Esophagus muscularis mucosa (tissue), 4 donors: ENCODE measurements at regions not wholly inside any gene's neighbourhood (a gene's known extent, or its start where the extent isn't known, plus 50 kb on each side); places are given as distances from the start of the nearest gene placed in this dataset.

Experiments
- DNase-seq: peaks from one replicate; pipeline ENCODE4 v3.0.0-alpha.2; 2017; ENCODE audit errors: extremely low spot score
- H3K27ac ChIP-seq, 4 donors: fragments of 200-600 bp; sonication (generic); replicated peaks in 1 of 4; 1 replicate in 3 of 4; 2 replicates in 1 of 4; pipeline ENCODE4 v1.5.1; 2016 to 2019; ENCODE audit warnings: mild to moderate bottlenecking in 1 of 4
- H3K27me3 ChIP-seq, 4 donors: fragments of 200-600 bp; sonication (generic); one replicate each; pipeline versions ENCODE4 v1.5.1 to v1.6.0; 2016 to 2019
- H3K36me3 ChIP-seq, 4 donors: fragments of 200-600 bp; sonication (generic); one replicate each; pipeline ENCODE4 v1.5.1; 2016 to 2019
- H3K4me1 ChIP-seq, 4 donors: fragments of 200-600 bp; sonication (generic); one replicate each; pipeline ENCODE4 v1.5.1; 2016 to 2019
- H3K4me3 ChIP-seq, 4 donors: fragments of 200-600 bp; sonication (generic); 1 replicate in 2 of 4; 2 replicates in 2 of 4; pipeline ENCODE4 v1.5.1; 2016 to 2019; ENCODE audit warnings: mild to moderate bottlenecking in 4 of 4, moderate library complexity in 1 of 4
- H3K9me3 ChIP-seq, 4 donors: fragments of 200-600 bp; sonication (generic); 1 replicate in 3 of 4; 2 replicates in 1 of 4; pipeline ENCODE4 v1.5.1; 2016 to 2019
- EP300 ChIP-seq: sonication (generic); formaldehyde crosslinking; IDR thresholded peaks from one replicate; pipeline ENCODE4 v1.6.1; 2017; ENCODE audit warnings: antibody characterized with exemption
- POLR2A ChIP-seq: fragments of 450-650 bp; IDR thresholded peaks from one replicate; pipeline ENCODE4 v1.6.1; 2017; ENCODE audit warnings: antibody characterized with exemption, moderate library complexity, mild to moderate bottlenecking, low read depth
- POLR2AphosphoS5 ChIP-seq, 2 donors: sonication (generic); formaldehyde crosslinking; IDR thresholded peaks; one replicate each; pipeline ENCODE4 v1.6.1; 2017; ENCODE audit warnings: antibody characterized with exemption in 2 of 2
- WGBS: methylation state at CpG from one replicate; pipeline ENCODE4 v1.1.5; 2018; 5-methylcytosine and 5-hydroxymethylcytosine counted together
- intact Hi-C: fragments of 100-400 bp; cut with DNase I; formaldehyde crosslinking; loops from one replicate; pipeline ENCODE4 v1.15.1; 2023
- TF ChIP-seq, protein P1 (sequence below), 3 experiments: fragments of 200-600 bp in 2 of 3; fragments of 450-650 bp in 1 of 3; sonication (generic) in 2 of 3; IDR thresholded peaks; one replicate each; pipeline ENCODE4 v1.5.1; 2017 to 2019; ENCODE audit warnings: antibody characterized with exemption in 3 of 3, mild to moderate bottlenecking in 2 of 3, moderate library complexity in 1 of 3

DNA sequence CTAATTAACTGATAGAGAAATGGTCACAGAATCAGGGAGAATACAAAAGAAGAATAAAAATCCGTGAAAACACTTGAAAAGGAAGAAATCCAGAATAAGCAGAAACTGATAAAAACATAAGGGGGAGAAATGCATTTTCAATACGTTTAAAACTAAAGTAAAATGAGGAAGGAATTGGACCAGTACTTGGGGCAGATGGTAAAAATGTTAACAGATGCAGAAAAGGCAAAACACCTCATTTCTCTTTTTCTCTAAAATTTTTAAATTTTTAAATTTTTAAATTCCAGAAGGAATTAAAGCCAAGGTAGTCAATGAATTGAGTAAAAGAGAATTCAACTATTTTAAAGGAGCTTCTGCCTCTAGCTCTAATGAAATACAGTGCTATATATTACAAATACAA is 353.9 kb downstream of the METTL4 start:
- H3K27ac ChIP-seq: no peak overlapping the region
- DNase-seq: no peak
- TF ChIP-seq, protein P1, sequence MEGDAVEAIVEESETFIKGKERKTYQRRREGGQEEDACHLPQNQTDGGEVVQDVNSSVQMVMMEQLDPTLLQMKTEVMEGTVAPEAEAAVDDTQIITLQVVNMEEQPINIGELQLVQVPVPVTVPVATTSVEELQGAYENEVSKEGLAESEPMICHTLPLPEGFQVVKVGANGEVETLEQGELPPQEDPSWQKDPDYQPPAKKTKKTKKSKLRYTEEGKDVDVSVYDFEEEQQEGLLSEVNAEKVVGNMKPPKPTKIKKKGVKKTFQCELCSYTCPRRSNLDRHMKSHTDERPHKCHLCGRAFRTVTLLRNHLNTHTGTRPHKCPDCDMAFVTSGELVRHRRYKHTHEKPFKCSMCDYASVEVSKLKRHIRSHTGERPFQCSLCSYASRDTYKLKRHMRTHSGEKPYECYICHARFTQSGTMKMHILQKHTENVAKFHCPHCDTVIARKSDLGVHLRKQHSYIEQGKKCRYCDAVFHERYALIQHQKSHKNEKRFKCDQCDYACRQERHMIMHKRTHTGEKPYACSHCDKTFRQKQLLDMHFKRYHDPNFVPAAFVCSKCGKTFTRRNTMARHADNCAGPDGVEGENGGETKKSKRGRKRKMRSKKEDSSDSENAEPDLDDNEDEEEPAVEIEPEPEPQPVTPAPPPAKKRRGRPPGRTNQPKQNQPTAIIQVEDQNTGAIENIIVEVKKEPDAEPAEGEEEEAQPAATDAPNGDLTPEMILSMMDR (IDR thresholded peaks at IDR 0.05): no peak
- TF ChIP-seq EP300 (no peak), POLR2A (no peak), POLR2AphosphoS5 (IDR thresholded peaks at IDR 0.05) (no peak)
- H3K9me3 ChIP-seq: peaks cover 0 to 8% (median 3%) of the 10 kb centered on the region in 4 donors
- no peaks in the 10 kb centered on the region for H3K36me3 ChIP-seq
- H3K4me3 ChIP-seq: no peak overlapping the region
- no peaks in the 10 kb centered on the region for H3K4me1 ChIP-seq
- WGBS: 42% methylated on average over 2 of the region's 2 CpGs
- intact Hi-C loops: no loop called here
- H3K27me3 ChIP-seq: no peaks in the 10 kb centered on the region

DNA sequence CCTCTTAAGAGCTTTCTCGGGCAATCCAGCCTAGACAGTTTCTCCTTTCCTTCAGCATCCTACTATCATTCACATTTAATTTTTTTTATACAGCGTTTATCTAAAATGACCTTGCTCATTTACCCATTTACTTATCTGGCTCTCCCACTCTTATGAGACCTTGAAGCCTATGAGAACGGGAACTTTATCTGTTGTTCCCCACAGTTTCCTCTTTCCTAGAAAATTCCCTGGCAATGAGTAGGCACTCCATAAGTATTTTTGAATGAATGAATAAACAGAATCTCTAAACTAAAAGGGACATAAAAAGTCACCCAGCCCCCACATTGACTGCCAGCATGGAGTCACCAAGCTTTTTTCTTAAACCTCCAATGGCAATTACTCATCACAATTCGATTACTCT is 353.2 kb downstream of the METTL4 start:
- TF ChIP-seq EP300 (no peak), POLR2AphosphoS5 (IDR thresholded peaks at IDR 0.05) (no peak), POLR2A (no peak)
- TF ChIP-seq, protein P1 (IDR thresholded peaks at IDR 0.05): no peak
- Histone ChIP-seq H3K4me1 (no peaks in the 10 kb centered on the region), H3K36me3 (no peaks in the 10 kb centered on the region), H3K27me3 (no peaks in the 10 kb centered on the region), H3K27ac (no peak overlapping the region), H3K4me3 (no peak overlapping the region), H3K9me3 (peaks cover 0 to 8% (median 3%) of the 10 kb centered on the region in 4 donors)
- intact Hi-C loops: no loop called here
- 65% methylated on average over 4 of the region's 4 CpGs for WGBS
- DNase-seq: no peak

DNA sequence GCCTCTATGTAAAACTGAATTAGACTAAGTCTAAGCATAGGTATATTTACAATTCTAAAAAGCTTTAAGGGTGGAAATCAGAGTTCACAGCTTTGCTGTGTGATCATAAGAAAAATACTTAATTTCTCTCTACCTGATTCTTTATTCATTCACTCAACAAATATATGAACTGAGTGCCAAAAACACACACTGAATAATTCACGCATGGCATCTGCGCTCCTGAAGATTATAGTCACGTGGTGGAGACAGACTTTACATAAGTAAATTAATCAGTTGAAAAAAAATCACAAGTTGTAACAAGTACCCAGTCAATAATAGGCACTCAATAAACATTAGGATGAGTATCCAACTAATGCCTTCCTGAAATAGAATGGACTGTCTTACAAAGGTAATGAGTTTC is 351.6 kb downstream of the METTL4 start:
- intact Hi-C loops: no loop called here
- 70% methylated on average over 3 of the region's 3 CpGs for WGBS
- TF ChIP-seq POLR2A (no peak), EP300 (no peak), POLR2AphosphoS5 (IDR thresholded peaks at IDR 0.05) (no peak)
- TF ChIP-seq, protein P1 (IDR thresholded peaks at IDR 0.05): no peak
- Histone ChIP-seq H3K4me3 (no peak overlapping the region), H3K4me1 (no peaks in the 10 kb centered on the region), H3K27me3 (no peaks in the 10 kb centered on the region), H3K36me3 (no peaks in the 10 kb centered on the region), H3K27ac (no peak overlapping the region), H3K9me3 (no peaks in the 10 kb centered on the region)
- no peak for DNase-seq

DNA sequence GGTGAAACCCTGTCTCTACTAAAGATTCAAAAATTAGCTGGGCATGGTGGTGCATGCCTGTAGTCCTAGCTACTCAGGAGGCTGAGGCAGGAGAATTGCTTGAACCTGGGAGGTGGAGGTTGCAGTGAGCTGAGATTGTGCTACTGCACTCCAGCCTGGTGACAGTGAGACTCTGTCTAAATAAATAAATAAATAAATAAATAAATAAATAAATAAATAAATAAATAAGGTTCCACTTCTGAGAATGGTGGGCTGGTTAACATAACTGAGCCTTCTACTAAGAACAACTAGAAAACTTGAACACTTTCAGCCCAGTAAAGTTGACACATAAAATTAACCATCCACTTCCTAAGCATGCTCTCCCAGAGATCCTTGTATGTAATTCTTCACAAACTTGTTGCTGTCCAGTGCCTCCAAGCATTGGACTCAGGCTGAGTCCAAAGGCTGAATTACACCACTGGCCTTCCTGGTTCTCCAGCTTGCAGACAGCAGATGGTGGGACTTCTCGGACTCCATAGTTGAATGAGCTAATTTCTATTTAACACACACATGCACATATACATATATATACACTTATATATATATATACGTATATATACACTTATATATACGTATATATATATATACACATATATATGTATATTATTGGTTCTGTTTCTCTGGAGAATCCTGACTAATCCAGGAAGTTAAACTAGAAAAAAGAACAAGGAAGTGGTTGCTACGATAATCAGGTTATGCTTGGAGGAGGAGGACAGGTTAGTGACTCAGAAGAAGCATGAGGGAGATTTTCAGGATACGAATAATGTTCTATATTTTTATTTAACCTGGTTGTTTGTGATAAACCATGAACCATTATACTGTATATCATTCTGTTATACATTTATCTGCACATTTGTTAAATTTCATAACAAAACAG is 348.8 kb downstream of the METTL4 start:
- H3K27ac ChIP-seq: no peak overlapping the region
- intact Hi-C loops: no loop called here

More for the DNA sequence above, 348.8 kb downstream of the METTL4 start:
- Histone ChIP-seq H3K9me3 (no peaks in the 10 kb centered on the region), H3K27me3 (no peaks in the 10 kb centered on the region), H3K4me3 (no peak overlapping the region), H3K36me3 (no peaks in the 10 kb centered on the region), H3K4me1 (no peaks in the 10 kb centered on the region)
- WGBS: 78% methylated on average over 5 of the region's 5 CpGs
- DNase-seq: no peak
- TF ChIP-seq, protein P1 (IDR thresholded peaks at IDR 0.05): no peak
- no peak for TF ChIP-seq POLR2A
- no peak for TF ChIP-seq POLR2AphosphoS5 (IDR thresholded peaks at IDR 0.05)
- TF ChIP-seq EP300: no peak
